ENCODE measurements at regions not wholly inside any gene's neighbourhood (a gene's known extent, or its start where the extent isn't known, plus 50 kb on each side); places are given as distances from the start of the nearest gene placed in this dataset.

- no peak for TF ChIP-seq MAX (IDR thresholded peaks at IDR 0.05; ENCODE audit: low read depth, low read length)
- no peak for TF ChIP-seq CTCF (IDR thresholded peaks at IDR 0.05; ENCODE audit: low read depth, low read length)
- no peak for TF ChIP-seq POLR2A (IDR thresholded peaks at IDR 0.05; ENCODE audit: extremely low read depth, insufficient read length)
- TF ChIP-seq MYC (IDR thresholded peaks at IDR 0.05; ENCODE audit: low read depth, low read length) = no peak
Measured at GRCh38 chr12:115228434-115228833, 544.5 kb upstream of the TBX3 start.

DNA sequence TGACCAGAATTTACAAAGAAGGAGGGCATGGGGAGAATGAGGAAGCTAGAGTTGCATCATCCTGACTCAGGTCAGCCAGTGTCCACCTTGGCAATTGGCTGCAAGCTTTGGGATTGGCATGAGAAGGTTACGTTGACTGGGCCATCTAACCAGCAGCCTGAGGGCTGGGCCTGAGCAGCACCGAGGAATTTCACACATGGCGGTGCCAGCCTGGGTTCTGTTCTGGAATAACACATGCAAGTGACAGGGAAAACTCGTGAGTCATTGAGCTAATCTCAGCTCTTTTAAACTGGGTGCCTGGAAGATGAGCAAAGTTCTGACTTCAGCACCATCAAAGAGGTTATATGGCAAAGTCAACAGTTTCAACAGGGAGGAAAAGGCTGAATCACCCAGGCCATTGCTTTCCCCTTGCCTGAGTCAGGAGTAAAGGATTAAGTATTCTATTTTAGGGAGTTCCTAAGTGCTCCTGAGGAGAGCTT is 543.2 kb upstream of the TBX3 start:
- no peak overlapping the region for H3K4me3 ChIP-seq (ENCODE audit: low read depth, low read length)
- TF ChIP-seq MAX (IDR thresholded peaks at IDR 0.05; ENCODE audit: low read depth, low read length) (no peak), CTCF (IDR thresholded peaks at IDR 0.05; ENCODE audit: low read depth, low read length) (no peak), MYC (IDR thresholded peaks at IDR 0.05; ENCODE audit: low read depth, low read length) (no peak), POLR2A (IDR thresholded peaks at IDR 0.05; ENCODE audit: extremely low read depth, insufficient read length) (no peak)
- DNase-seq (ENCODE audit: low read depth) = no peak

More at GRCh38 chr12:115228434-115228833, 544.5 kb upstream of the TBX3 start:
- no peak for DNase-seq (ENCODE audit: low read depth)
- H3K4me3 ChIP-seq (ENCODE audit: low read depth, low read length) = no peak overlapping the region

DNA sequence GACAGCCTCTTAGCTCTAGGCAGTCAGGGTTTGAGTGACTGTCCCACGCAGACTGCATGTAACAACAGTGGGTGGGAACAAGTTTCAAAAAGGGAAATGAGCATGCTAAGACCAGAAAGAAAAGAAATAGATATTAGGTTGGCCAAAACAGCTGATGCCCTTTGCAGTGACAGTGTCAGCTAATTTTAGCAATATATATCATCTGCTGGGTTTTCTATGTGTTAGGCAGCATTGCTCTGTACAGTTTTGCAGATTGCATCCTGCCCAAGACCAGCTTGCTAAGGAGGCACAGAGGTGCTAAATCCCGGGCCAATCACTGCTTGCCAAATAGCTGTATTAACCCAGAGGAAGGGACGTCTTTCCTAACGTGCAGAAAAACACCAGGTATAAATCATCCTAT is 541.9 kb upstream of the TBX3 start:
- TF ChIP-seq MAX (IDR thresholded peaks at IDR 0.05; ENCODE audit: low read depth, low read length) (no peak), POLR2A (IDR thresholded peaks at IDR 0.05; ENCODE audit: extremely low read depth, insufficient read length) (no peak), CTCF (IDR thresholded peaks at IDR 0.05; ENCODE audit: low read depth, low read length) (no peak)
- no peak for DNase-seq (ENCODE audit: low read depth)
- no peak overlapping the region for H3K4me3 ChIP-seq (ENCODE audit: low read depth, low read length)

DNA sequence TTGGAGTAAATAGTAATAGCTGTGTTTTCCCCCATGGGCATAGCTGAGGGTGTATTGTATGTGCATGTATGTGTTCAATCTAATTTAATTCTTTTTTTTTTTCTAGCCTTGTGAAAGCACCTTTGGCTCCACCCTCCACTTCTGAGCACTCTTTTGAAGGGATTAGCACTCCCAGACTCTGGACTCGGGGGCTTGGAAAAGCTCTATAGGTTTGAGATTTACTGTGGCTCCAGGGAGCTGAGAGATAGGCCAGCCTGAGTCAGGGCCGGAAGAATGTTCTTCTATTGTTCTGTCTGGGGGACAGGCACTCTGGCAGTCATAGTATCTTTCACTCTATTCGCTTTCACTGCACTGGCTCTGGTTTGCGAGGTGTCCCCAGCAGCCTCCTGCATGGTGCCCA is 540.0 kb upstream of the TBX3 start:
- H3K4me3 ChIP-seq (ENCODE audit: low read depth, low read length) = no peak overlapping the region
- DNase-seq (ENCODE audit: low read depth) = no peak
- TF ChIP-seq POLR2A (IDR thresholded peaks at IDR 0.05; ENCODE audit: extremely low read depth, insufficient read length) (no peak), MAX (IDR thresholded peaks at IDR 0.05; ENCODE audit: low read depth, low read length) (no peak), MYC (IDR thresholded peaks at IDR 0.05; ENCODE audit: low read depth, low read length) (no peak), CTCF (IDR thresholded peaks at IDR 0.05; ENCODE audit: low read depth, low read length) (no peak)

DNA sequence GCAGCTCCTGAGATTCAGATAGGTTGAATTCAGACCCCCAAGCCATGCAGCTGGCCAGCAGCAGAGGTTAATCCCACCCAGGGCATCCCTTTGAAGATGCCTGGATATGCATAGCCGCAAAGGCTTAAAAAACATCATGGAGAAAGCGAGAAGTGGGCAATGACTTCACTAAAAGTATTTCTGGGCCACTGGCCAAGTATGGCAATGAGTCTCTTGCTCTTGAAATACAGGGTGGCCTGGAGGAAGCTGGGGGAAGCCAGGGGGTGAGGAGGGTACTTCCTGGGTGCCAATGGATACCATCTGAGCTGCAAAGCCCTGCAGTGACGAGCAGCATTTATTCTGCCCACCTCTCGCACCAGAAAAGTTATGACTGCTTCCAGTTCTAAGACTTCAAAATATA is 539.3 kb upstream of the TBX3 start:
- no peak for DNase-seq (ENCODE audit: low read depth)
- TF ChIP-seq MAX (IDR thresholded peaks at IDR 0.05; ENCODE audit: low read depth, low read length) = no peak
- no peak for TF ChIP-seq CTCF (IDR thresholded peaks at IDR 0.05; ENCODE audit: low read depth, low read length)
- no peak for TF ChIP-seq MYC (IDR thresholded peaks at IDR 0.05; ENCODE audit: low read depth, low read length)
- TF ChIP-seq POLR2A (IDR thresholded peaks at IDR 0.05; ENCODE audit: extremely low read depth, insufficient read length) = no peak
- no peak overlapping the region for H3K4me3 ChIP-seq (ENCODE audit: low read depth, low read length)

- TF ChIP-seq POLR2A (IDR thresholded peaks at IDR 0.05; ENCODE audit: extremely low read depth, insufficient read length) (no peak), MYC (IDR thresholded peaks at IDR 0.05; ENCODE audit: low read depth, low read length) (no peak), MAX (IDR thresholded peaks at IDR 0.05; ENCODE audit: low read depth, low read length) (no peak), CTCF (IDR thresholded peaks at IDR 0.05; ENCODE audit: low read depth, low read length) (no peak)
- no peak overlapping the region for H3K4me3 ChIP-seq (ENCODE audit: low read depth, low read length)
- no peak for DNase-seq (ENCODE audit: low read depth)
Measured at GRCh38 chr12:115222220-115222619, 538.2 kb upstream of the TBX3 start.
